KMS-11 (cell line): ENCODE measurements at regions not wholly inside any gene's neighbourhood (a gene's known extent, or its start where the extent isn't known, plus 50 kb on each side); places are given as distances from the start of the nearest gene placed in this dataset.

Source experiments
- H2AFZ ChIP-seq: fragments of 200-600 bp; sonication (generic); 2 replicates; pipeline ENCODE4 v1.6.1; 2016; ENCODE audit warnings: antibody characterized with exemption, mixed run types, low read depth
- H3K27ac ChIP-seq: fragments of 200-600 bp; sonication (generic); 2 replicates; pipeline ENCODE4 v1.6.1; 2016; ENCODE audit warnings: mild to moderate bottlenecking, mixed run types
- H3K27me3 ChIP-seq: fragments of 200-600 bp; sonication (generic); 2 replicates; pipeline ENCODE4 v1.6.1; 2017; ENCODE audit warnings: mild to moderate bottlenecking, low read depth, mixed run types, moderate library complexity; ENCODE audit not compliant: insufficient read depth
- H3K36me3 ChIP-seq: fragments of 200-600 bp; sonication (generic); 2 replicates; pipeline ENCODE4 v1.6.1; 2017; ENCODE audit warnings: mild to moderate bottlenecking, mixed run types; ENCODE audit not compliant: insufficient read depth
- H3K4me1 ChIP-seq: fragments of 200-600 bp; sonication (generic); 2 replicates; pipeline ENCODE4 v1.6.1; 2016; ENCODE audit warnings: mild to moderate bottlenecking, low read depth, mixed run types; ENCODE audit not compliant: poor library complexity, severe bottlenecking
- H3K4me2 ChIP-seq: fragments of 200-600 bp; sonication (generic); 2 replicates; pipeline ENCODE4 v1.7.0; 2016; ENCODE audit warnings: mild to moderate bottlenecking, mixed run types
- H3K4me3 ChIP-seq: fragments of 200-600 bp; sonication (generic); IDR thresholded peaks from 2 replicates; pipeline ENCODE4 v1.6.1; 2017; ENCODE audit warnings: low read depth, low read length, mixed read lengths; ENCODE audit not compliant: insufficient read depth
- H3K79me2 ChIP-seq: fragments of 200-600 bp; sonication (generic); 2 replicates; pipeline ENCODE4 v1.6.1; 2016; ENCODE audit warnings: low read depth, mixed run types; ENCODE audit not compliant: insufficient read depth
- H3K9ac ChIP-seq: fragments of 200-600 bp; sonication (generic); 2 replicates; pipeline ENCODE4 v1.6.1; 2016; ENCODE audit warnings: mild to moderate bottlenecking, mixed run types
- H4K20me1 ChIP-seq: fragments of 200-600 bp; sonication (generic); 2 replicates; pipeline ENCODE4 v1.6.1; 2016; ENCODE audit warnings: mild to moderate bottlenecking, mixed run types; ENCODE audit not compliant: insufficient read depth
- CTCF ChIP-seq: fragments of 200-600 bp; sonication (generic); conservative IDR thresholded peaks from 2 replicates; pipeline ENCODE4 v1.6.1; 2017; ENCODE audit warnings: low read depth, mild to moderate bottlenecking, antibody characterized with exemption, low read length, moderate library complexity, mixed read lengths

GRCh38 chr1:181349512-181349911 lies 133.8 kb upstream of the CACNA1E start:
- no peak overlapping the region for H2AFZ ChIP-seq
- H3K27ac ChIP-seq: no peak overlapping the region
- no peak for TF ChIP-seq CTCF
- H3K36me3 ChIP-seq: no peaks in the 10 kb centered on the region
- no peak overlapping the region for H3K4me2 ChIP-seq
- H3K27me3 ChIP-seq: no peaks in the 10 kb centered on the region
- H3K9ac ChIP-seq: no peak overlapping the region
- no peaks in the 10 kb centered on the region for H3K79me2 ChIP-seq
- H3K4me3 ChIP-seq: no peak overlapping the region
- no peaks in the 10 kb centered on the region for H4K20me1 ChIP-seq
- no peaks in the 10 kb centered on the region for H3K4me1 ChIP-seq

- H3K4me1 ChIP-seq: no peaks in the 10 kb centered on the region
- H3K27ac ChIP-seq: no peak overlapping the region
- no peaks in the 10 kb centered on the region for H3K27me3 ChIP-seq
- H3K4me2 ChIP-seq: no peak overlapping the region
- TF ChIP-seq CTCF: no peak
- no peaks in the 10 kb centered on the region for H3K79me2 ChIP-seq
- H3K36me3 ChIP-seq: no peaks in the 10 kb centered on the region
- H3K9ac ChIP-seq: no peak overlapping the region
- no peaks in the 10 kb centered on the region for H4K20me1 ChIP-seq
- H3K4me3 ChIP-seq: no peak overlapping the region
- H2AFZ ChIP-seq: no peak overlapping the region
Observed at GRCh38 chr1:181350131-181350530, 133.2 kb upstream of the CACNA1E start.

GRCh38 chr1:181351740-181352139 lies 131.6 kb upstream of the CACNA1E start:
- no peaks in the 10 kb centered on the region for H3K4me1 ChIP-seq
- H4K20me1 ChIP-seq: no peaks in the 10 kb centered on the region
- no peaks in the 10 kb centered on the region for H3K36me3 ChIP-seq
- H3K9ac ChIP-seq: no peak overlapping the region
- H3K27ac ChIP-seq: no peak overlapping the region
- no peak overlapping the region for H3K4me2 ChIP-seq
- TF ChIP-seq CTCF: no peak
- H3K27me3 ChIP-seq: no peaks in the 10 kb centered on the region
- H2AFZ ChIP-seq: no peak overlapping the region
- H3K4me3 ChIP-seq: no peak overlapping the region
- H3K79me2 ChIP-seq: no peaks in the 10 kb centered on the region

- H3K4me3 ChIP-seq: no peak overlapping the region
- no peaks in the 10 kb centered on the region for H3K4me1 ChIP-seq
- no peak overlapping the region for H3K9ac ChIP-seq
- H3K79me2 ChIP-seq: no peaks in the 10 kb centered on the region
- no peaks in the 10 kb centered on the region for H3K27me3 ChIP-seq
- no peaks in the 10 kb centered on the region for H4K20me1 ChIP-seq
- no peak overlapping the region for H3K4me2 ChIP-seq
- H2AFZ ChIP-seq: no peak overlapping the region
- TF ChIP-seq CTCF: no peak
- no peaks in the 10 kb centered on the region for H3K36me3 ChIP-seq
- H3K27ac ChIP-seq: no peak overlapping the region
Observed at GRCh38 chr1:181352695-181353094, 130.6 kb upstream of the CACNA1E start.

GRCh38 chr1:181353526-181353925 lies 129.8 kb upstream of the CACNA1E start:
- Histone ChIP-seq H3K27me3 (no peaks in the 10 kb centered on the region), H3K4me2 (no peak overlapping the region), H3K79me2 (no peaks in the 10 kb centered on the region), H2AFZ (no peak overlapping the region), H3K9ac (no peak overlapping the region), H3K4me3 (no peak overlapping the region), H3K4me1 (no peaks in the 10 kb centered on the region), H3K36me3 (no peaks in the 10 kb centered on the region), H4K20me1 (no peaks in the 10 kb centered on the region), H3K27ac (no peak overlapping the region)
- TF ChIP-seq CTCF: no peak
